ENCODE measurements at regions not wholly inside any gene's neighbourhood (a gene's known extent, or its start where the extent isn't known, plus 50 kb on each side); places are given as distances from the start of the nearest gene placed in this dataset.

GRCh38 chr9:108074900-108075299 lies 585.3 kb upstream of the KLF4 start:
- Mint-ChIP-seq H3K27me3 (ENCODE audit: low read depth) (peaks cover 5% of the 10 kb centered on the region), H3K4me1 (peaks cover 21 to 23% of the 10 kb centered on the region in 2 experiments), H3K4me3 (no peak overlapping the region), H3K9me3 (peaks cover 2 to 9% of the 10 kb centered on the region in 2 experiments; a peak in 3 of 5 replicates), H3K36me3 (ENCODE audit: insufficient read depth in 1 of 3, low read depth in 3 of 3) (peaks cover 2 to 11% (median 7%) of the 10 kb centered on the region in 3 experiments; a peak in 4 of 7 replicates), H3K27ac (no peak overlapping the region)
- no peak for DNase-seq
- Histone ChIP-seq H3K23me2 (ENCODE audit: insufficient read length, low read depth, low read length, poor library complexity, severe bottlenecking) (no peaks in the 10 kb centered on the region), H3K4me1 (ENCODE audit: insufficient read depth, low read length) (peaks cover 6% of the 10 kb centered on the region), H4K20me1 (ENCODE audit: control insufficient read depth, insufficient read depth, insufficient read length) (no peaks in the 10 kb centered on the region), H3K14ac (ENCODE audit: insufficient read depth, low read length) (no peak overlapping the region), H2BK5ac (ENCODE audit: insufficient read length, low read length) (no peak overlapping the region), H3K79me1 (ENCODE audit: insufficient read depth, low read depth, low read length, poor library complexity, severe bottlenecking) (no peaks in the 10 kb centered on the region), H3K18ac (ENCODE audit: insufficient read length, low read depth, low read length) (no peak overlapping the region), H2BK15ac (ENCODE audit: low read depth, low read length) (no peak overlapping the region), H3K4me2 (ENCODE audit: insufficient read depth, insufficient read length, low read length) (no peak overlapping the region), H3K79me2 (ENCODE audit: insufficient read depth, low read length) (no peaks in the 10 kb centered on the region), H2BK12ac (ENCODE audit: insufficient read length, low read depth, low read length) (no peak overlapping the region), H3K9me3 (ENCODE audit: control insufficient read depth, low read depth, low read length) (no peaks in the 10 kb centered on the region), H2AFZ (ENCODE audit: low read length) (no peak overlapping the region), H2AK5ac (ENCODE audit: insufficient read length, low read length) (no peak overlapping the region), H3K23ac (ENCODE audit: insufficient read length, low read depth, low read length) (no peak overlapping the region), H4K91ac (ENCODE audit: insufficient read length, low read depth, low read length) (no peak overlapping the region), H4K5ac (ENCODE audit: insufficient read length, low read depth, low read length) (no peak overlapping the region), H3T11ph (ENCODE audit: low read length) (no peak overlapping the region), H4K8ac (replicated peaks; ENCODE audit: insufficient read length, low read depth, low read length) (no peak overlapping the region), H2BK20ac (ENCODE audit: low read depth, low read length, poor library complexity, severe bottlenecking) (no peak overlapping the region), H2BK120ac (ENCODE audit: low read depth, low read length, poor library complexity, severe bottlenecking) (no peak overlapping the region), H3K27ac (ENCODE audit: insufficient read length, low read depth, low read length) (no peak overlapping the region), H3K9ac (ENCODE audit: extremely low read depth, insufficient read length, low read length) (no peak overlapping the region), H3K27me3 (ENCODE audit: insufficient read depth, low read length) (no peaks in the 10 kb centered on the region), H3K4ac (ENCODE audit: low read depth, low read length) (no peak overlapping the region), H3K56ac (ENCODE audit: insufficient read length, low read depth, low read length) (no peak overlapping the region)
- TF ChIP-seq CTCF (conservative IDR thresholded peaks at IDR 0.05), result no peak
- no CpG with 5 or more reads among the region's 5 CpGs for WGBS (ENCODE audit: extremely low coverage, insufficient read length, low lambda C conversion rate)
